WTC11 (cell line): ENCODE measurements at regions not wholly inside any gene's neighbourhood (a gene's known extent, or its start where the extent isn't known, plus 50 kb on each side); places are given as distances from the start of the nearest gene placed in this dataset.

Source experiments
- ATF1 ChIP-seq: sonication (generic); formaldehyde crosslinking; IDR thresholded peaks from 2 replicates; pipeline ENCODE4 v1.8.1; 2023; ENCODE audit warnings: mild to moderate bottlenecking, moderate library complexity, missing genetic modification reagents
- CBFB ChIP-seq: sonication (generic); formaldehyde crosslinking; IDR thresholded peaks from 2 replicates; pipeline ENCODE4 v1.8.1; 2022; ENCODE audit warnings: mild to moderate bottlenecking, low read depth, missing genetic modification reagents
- CREB1 ChIP-seq: sonication (generic); formaldehyde crosslinking; IDR thresholded peaks from 2 replicates; pipeline ENCODE4 v1.8.0; 2023; ENCODE audit warnings: mild to moderate bottlenecking, missing genetic modification reagents
- FOXK1 ChIP-seq: sonication (generic); formaldehyde crosslinking; IDR thresholded peaks from 2 replicates; pipeline ENCODE4 v1.8.0; 2022; ENCODE audit warnings: mild to moderate bottlenecking, moderate library complexity, missing genetic modification reagents
- KAT7 ChIP-seq: sonication (generic); formaldehyde crosslinking; IDR thresholded peaks from 2 replicates; pipeline ENCODE4 v1.8.1; 2023; ENCODE audit warnings: missing genetic modification reagents, mild to moderate bottlenecking, borderline replicate concordance
- ZNF423 ChIP-seq: fragments of 250-450 bp; sonication (Bioruptor Pico); IDR thresholded peaks from 2 replicates; pipeline ENCODE4 v2.1.2; 2022; ENCODE audit warnings: mild to moderate bottlenecking, moderate library complexity
- TF ChIP-seq, protein P1 (sequence below): fragments of 200-600 bp; IDR thresholded peaks from 2 replicates; pipeline ENCODE4 v1.8.0; 2022; ENCODE audit warnings: antibody characterized with exemption
- TF ChIP-seq, protein P2 (sequence below): sonication (generic); formaldehyde crosslinking; IDR thresholded peaks from 2 replicates; pipeline ENCODE4 v1.8.0; 2022; ENCODE audit warnings: mild to moderate bottlenecking, missing genetic modification reagents
- TF ChIP-seq, protein P3 (sequence below): sonication (generic); formaldehyde crosslinking; IDR thresholded peaks from 2 replicates; pipeline ENCODE4 v1.8.1; 2022; ENCODE audit warnings: low read depth, missing genetic modification reagents, borderline replicate concordance
- TF ChIP-seq, protein P4 (sequence below): fragments of 250-450 bp; sonication (Bioruptor Pico); IDR thresholded peaks from 2 replicates; pipeline ENCODE4 v1.9.0; 2021; ENCODE audit warnings: moderate library complexity, mild to moderate bottlenecking, inconsistent platforms, borderline replicate concordance
- TF ChIP-seq, protein P5 (sequence below): sonication (generic); formaldehyde crosslinking; IDR thresholded peaks from 2 replicates; pipeline ENCODE4 v1.8.1; 2023; ENCODE audit warnings: mild to moderate bottlenecking, missing genetic modification reagents

DNA sequence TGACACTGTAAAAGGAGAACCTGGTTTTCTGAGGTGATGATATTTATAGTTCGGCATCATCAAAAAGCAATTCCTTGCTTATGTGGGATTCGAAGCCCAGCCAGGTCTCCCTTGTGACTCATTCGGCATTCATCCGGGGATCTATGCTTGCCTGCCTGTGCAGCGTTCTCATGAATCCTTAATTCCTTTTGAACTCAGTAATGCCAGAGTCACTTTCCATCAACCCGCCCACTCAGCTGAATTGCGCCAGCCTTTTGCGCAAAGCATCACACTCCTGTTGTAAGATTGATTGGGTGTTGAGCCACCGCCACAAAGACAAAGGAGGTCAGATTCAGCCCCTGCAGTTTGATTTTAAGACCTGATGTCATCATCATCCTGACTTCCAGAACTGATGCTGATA lies 128.6 kb downstream of the SLC17A6 start:
- TF ChIP-seq CBFB (CRISPR knock-in tag) (no peak), ZNF423 (CRISPR knock-in tag) (no peak), ATF1 (no peak), FOXK1 (CRISPR knock-in tag) (no peak), CREB1 (CRISPR knock-in tag) (no peak), KAT7 (CRISPR knock-in tag) (no peak)
- TF ChIP-seq, protein P1, sequence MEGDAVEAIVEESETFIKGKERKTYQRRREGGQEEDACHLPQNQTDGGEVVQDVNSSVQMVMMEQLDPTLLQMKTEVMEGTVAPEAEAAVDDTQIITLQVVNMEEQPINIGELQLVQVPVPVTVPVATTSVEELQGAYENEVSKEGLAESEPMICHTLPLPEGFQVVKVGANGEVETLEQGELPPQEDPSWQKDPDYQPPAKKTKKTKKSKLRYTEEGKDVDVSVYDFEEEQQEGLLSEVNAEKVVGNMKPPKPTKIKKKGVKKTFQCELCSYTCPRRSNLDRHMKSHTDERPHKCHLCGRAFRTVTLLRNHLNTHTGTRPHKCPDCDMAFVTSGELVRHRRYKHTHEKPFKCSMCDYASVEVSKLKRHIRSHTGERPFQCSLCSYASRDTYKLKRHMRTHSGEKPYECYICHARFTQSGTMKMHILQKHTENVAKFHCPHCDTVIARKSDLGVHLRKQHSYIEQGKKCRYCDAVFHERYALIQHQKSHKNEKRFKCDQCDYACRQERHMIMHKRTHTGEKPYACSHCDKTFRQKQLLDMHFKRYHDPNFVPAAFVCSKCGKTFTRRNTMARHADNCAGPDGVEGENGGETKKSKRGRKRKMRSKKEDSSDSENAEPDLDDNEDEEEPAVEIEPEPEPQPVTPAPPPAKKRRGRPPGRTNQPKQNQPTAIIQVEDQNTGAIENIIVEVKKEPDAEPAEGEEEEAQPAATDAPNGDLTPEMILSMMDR = no peak
- TF ChIP-seq, protein P2, sequence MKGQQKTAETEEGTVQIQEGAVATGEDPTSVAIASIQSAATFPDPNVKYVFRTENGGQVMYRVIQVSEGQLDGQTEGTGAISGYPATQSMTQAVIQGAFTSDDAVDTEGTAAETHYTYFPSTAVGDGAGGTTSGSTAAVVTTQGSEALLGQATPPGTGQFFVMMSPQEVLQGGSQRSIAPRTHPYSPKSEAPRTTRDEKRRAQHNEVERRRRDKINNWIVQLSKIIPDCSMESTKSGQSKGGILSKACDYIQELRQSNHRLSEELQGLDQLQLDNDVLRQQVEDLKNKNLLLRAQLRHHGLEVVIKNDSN (CRISPR knock-in tag) = no peak
- TF ChIP-seq, protein P3, sequence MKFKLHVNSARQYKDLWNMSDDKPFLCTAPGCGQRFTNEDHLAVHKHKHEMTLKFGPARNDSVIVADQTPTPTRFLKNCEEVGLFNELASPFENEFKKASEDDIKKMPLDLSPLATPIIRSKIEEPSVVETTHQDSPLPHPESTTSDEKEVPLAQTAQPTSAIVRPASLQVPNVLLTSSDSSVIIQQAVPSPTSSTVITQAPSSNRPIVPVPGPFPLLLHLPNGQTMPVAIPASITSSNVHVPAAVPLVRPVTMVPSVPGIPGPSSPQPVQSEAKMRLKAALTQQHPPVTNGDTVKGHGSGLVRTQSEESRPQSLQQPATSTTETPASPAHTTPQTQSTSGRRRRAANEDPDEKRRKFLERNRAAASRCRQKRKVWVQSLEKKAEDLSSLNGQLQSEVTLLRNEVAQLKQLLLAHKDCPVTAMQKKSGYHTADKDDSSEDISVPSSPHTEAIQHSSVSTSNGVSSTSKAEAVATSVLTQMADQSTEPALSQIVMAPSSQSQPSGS (CRISPR knock-in tag) = no peak
- TF ChIP-seq, protein P4, sequence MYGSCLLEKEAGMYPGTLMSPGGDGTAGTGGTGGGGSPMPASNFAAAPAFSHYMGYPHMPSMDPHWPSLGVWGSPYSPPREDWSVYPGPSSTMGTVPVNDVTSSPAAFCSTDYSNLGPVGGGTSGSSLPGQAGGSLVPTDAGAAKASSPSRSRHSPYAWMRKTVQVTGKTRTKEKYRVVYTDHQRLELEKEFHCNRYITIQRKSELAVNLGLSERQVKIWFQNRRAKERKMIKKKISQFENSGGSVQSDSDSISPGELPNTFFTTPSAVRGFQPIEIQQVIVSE (CRISPR knock-in tag) = no peak
- TF ChIP-seq, protein P5, sequence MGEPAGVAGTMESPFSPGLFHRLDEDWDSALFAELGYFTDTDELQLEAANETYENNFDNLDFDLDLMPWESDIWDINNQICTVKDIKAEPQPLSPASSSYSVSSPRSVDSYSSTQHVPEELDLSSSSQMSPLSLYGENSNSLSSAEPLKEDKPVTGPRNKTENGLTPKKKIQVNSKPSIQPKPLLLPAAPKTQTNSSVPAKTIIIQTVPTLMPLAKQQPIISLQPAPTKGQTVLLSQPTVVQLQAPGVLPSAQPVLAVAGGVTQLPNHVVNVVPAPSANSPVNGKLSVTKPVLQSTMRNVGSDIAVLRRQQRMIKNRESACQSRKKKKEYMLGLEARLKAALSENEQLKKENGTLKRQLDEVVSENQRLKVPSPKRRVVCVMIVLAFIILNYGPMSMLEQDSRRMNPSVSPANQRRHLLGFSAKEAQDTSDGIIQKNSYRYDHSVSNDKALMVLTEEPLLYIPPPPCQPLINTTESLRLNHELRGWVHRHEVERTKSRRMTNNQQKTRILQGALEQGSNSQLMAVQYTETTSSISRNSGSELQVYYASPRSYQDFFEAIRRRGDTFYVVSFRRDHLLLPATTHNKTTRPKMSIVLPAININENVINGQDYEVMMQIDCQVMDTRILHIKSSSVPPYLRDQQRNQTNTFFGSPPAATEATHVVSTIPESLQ (CRISPR knock-in tag) = no peak
